ENCODE measurements at regions not wholly inside any gene's neighbourhood (a gene's known extent, or its start where the extent isn't known, plus 50 kb on each side); places are given as distances from the start of the nearest gene placed in this dataset.

DNA sequence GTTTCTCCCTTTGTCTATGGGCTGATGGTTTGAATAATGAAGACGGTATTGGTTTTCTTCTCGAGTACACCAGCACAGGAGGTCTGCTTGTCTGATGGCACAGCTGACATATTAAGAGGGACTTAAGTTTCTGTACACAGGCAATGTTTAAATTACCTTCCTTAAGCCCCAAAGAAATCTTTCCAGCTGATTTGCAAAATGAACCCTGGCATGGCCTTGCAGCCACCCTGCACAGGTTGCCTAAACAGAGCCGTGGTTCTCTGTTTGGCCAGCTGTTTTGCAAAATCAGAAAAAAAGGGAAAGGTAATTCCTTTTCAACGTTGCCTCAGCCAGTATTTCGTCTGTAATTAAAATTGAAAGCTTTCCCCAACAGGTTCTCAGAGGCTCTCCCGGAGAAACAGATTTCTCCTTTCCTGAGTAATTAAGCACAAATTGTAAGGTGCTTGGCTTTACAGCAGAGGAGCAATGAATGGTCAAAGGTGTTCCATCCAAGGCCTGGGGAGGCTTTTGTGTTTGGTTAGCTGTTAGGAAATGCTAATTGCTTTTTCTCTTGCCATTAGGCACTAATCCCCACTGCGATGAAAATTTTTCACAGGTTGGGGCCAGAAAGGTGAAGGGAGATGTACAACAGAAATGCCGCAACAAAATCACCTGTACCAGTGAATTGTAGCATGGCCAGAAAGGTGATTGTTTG, 138.9 kb downstream of the RASEF start:
- TF ChIP-seq ZNF274 (IDR thresholded peaks at IDR 0.05; ENCODE audit: low read depth, low read length) (no peak), YY1 (IDR thresholded peaks at IDR 0.05; ENCODE audit: insufficient read depth, insufficient read length) (no peak)
